KMS-11 (cell line): ENCODE measurements at regions not wholly inside any gene's neighbourhood (a gene's known extent, or its start where the extent isn't known, plus 50 kb on each side); places are given as distances from the start of the nearest gene placed in this dataset.
"Not testable (repeated sequence)": the region's sequence is repeated elsewhere in the genome, so short reads cannot be mapped to it uniquely, and the experiment has no call there.

Experiments used
- H2AFZ ChIP-seq: fragments of 200-600 bp; sonication (generic); 2 replicates; pipeline ENCODE4 v1.6.1; 2016; ENCODE audit warnings: antibody characterized with exemption, mixed run types, low read depth
- H3K27ac ChIP-seq: fragments of 200-600 bp; sonication (generic); 2 replicates; pipeline ENCODE4 v1.6.1; 2016; ENCODE audit warnings: mild to moderate bottlenecking, mixed run types
- H3K27me3 ChIP-seq: fragments of 200-600 bp; sonication (generic); 2 replicates; pipeline ENCODE4 v1.6.1; 2017; ENCODE audit warnings: mild to moderate bottlenecking, low read depth, mixed run types, moderate library complexity; ENCODE audit not compliant: insufficient read depth
- H3K36me3 ChIP-seq: fragments of 200-600 bp; sonication (generic); 2 replicates; pipeline ENCODE4 v1.6.1; 2017; ENCODE audit warnings: mild to moderate bottlenecking, mixed run types; ENCODE audit not compliant: insufficient read depth
- H3K4me1 ChIP-seq: fragments of 200-600 bp; sonication (generic); 2 replicates; pipeline ENCODE4 v1.6.1; 2016; ENCODE audit warnings: mild to moderate bottlenecking, low read depth, mixed run types; ENCODE audit not compliant: poor library complexity, severe bottlenecking
- H3K4me2 ChIP-seq: fragments of 200-600 bp; sonication (generic); 2 replicates; pipeline ENCODE4 v1.7.0; 2016; ENCODE audit warnings: mild to moderate bottlenecking, mixed run types
- H3K4me3 ChIP-seq: fragments of 200-600 bp; sonication (generic); IDR thresholded peaks from 2 replicates; pipeline ENCODE4 v1.6.1; 2017; ENCODE audit warnings: low read depth, low read length, mixed read lengths; ENCODE audit not compliant: insufficient read depth
- H3K79me2 ChIP-seq: fragments of 200-600 bp; sonication (generic); 2 replicates; pipeline ENCODE4 v1.6.1; 2016; ENCODE audit warnings: low read depth, mixed run types; ENCODE audit not compliant: insufficient read depth
- H3K9ac ChIP-seq: fragments of 200-600 bp; sonication (generic); 2 replicates; pipeline ENCODE4 v1.6.1; 2016; ENCODE audit warnings: mild to moderate bottlenecking, mixed run types
- H4K20me1 ChIP-seq: fragments of 200-600 bp; sonication (generic); 2 replicates; pipeline ENCODE4 v1.6.1; 2016; ENCODE audit warnings: mild to moderate bottlenecking, mixed run types; ENCODE audit not compliant: insufficient read depth
- TF ChIP-seq, protein P1 (sequence below): fragments of 200-600 bp; sonication (generic); conservative IDR thresholded peaks from 2 replicates; pipeline ENCODE4 v1.6.1; 2017; ENCODE audit warnings: low read depth, mild to moderate bottlenecking, antibody characterized with exemption, low read length, moderate library complexity, mixed read lengths

DNA sequence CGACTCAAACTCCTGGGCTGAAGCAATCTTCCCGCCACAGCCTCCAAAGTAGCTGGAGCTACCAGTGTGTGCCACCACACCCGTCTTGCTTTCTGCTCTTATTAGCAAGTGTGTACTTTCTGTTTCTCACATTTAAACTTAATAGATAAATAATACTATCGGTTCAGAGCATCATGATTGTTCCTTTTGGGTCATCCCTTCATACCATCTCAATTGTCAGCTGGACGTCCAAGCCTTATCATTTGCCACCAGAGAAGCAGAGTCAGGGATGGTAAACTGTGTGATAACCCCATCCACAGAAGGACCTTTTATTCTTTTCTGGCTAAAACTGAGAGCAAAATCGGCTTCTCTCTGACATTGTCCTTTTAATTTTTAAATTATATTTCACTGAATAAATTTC, 279.8 kb upstream of the GOT2 start:
- H2AFZ ChIP-seq, result no peak overlapping the region
- H3K9ac ChIP-seq, result no peak overlapping the region
- no peaks in the 10 kb centered on the region for H3K27me3 ChIP-seq
- no peak overlapping the region for H3K27ac ChIP-seq
- H3K4me1 ChIP-seq, result no peaks in the 10 kb centered on the region
- no peaks in the 10 kb centered on the region for H3K79me2 ChIP-seq
- no peak overlapping the region for H3K4me2 ChIP-seq
- H4K20me1 ChIP-seq, result no peaks in the 10 kb centered on the region
- TF ChIP-seq, protein P1, sequence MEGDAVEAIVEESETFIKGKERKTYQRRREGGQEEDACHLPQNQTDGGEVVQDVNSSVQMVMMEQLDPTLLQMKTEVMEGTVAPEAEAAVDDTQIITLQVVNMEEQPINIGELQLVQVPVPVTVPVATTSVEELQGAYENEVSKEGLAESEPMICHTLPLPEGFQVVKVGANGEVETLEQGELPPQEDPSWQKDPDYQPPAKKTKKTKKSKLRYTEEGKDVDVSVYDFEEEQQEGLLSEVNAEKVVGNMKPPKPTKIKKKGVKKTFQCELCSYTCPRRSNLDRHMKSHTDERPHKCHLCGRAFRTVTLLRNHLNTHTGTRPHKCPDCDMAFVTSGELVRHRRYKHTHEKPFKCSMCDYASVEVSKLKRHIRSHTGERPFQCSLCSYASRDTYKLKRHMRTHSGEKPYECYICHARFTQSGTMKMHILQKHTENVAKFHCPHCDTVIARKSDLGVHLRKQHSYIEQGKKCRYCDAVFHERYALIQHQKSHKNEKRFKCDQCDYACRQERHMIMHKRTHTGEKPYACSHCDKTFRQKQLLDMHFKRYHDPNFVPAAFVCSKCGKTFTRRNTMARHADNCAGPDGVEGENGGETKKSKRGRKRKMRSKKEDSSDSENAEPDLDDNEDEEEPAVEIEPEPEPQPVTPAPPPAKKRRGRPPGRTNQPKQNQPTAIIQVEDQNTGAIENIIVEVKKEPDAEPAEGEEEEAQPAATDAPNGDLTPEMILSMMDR, result no peak
- H3K4me3 ChIP-seq, result no peak overlapping the region
- no peaks in the 10 kb centered on the region for H3K36me3 ChIP-seq

DNA sequence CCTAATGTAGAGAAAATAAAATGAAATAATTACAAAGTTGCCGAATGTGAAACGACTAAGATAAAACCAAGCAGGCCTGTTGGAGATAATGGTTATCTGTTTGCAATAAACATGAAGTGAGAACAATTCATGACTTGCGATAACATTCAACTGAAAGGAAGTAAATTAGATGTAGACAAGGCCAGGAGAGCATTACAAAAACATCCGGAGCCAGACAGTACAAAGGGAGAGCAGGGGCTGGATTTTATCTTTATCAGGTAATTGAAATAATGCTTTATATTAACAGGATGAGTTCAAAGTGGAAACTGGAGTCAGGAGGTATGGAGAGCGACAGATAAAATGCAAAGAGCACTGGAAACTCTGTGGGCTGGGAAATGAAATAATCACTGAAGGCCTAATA, 265.6 kb upstream of the GOT2 start:
- Histone ChIP-seq H3K36me3 (no peaks in the 10 kb centered on the region), H3K27me3 (no peaks in the 10 kb centered on the region), H3K4me2 (no peak overlapping the region), H3K9ac (no peak overlapping the region), H3K4me3 (no peak overlapping the region), H2AFZ (no peak overlapping the region), H3K79me2 (no peaks in the 10 kb centered on the region), H3K27ac (no peak overlapping the region), H3K4me1 (no peaks in the 10 kb centered on the region), H4K20me1 (no peaks in the 10 kb centered on the region)
- TF ChIP-seq, protein P1, result no peak

DNA sequence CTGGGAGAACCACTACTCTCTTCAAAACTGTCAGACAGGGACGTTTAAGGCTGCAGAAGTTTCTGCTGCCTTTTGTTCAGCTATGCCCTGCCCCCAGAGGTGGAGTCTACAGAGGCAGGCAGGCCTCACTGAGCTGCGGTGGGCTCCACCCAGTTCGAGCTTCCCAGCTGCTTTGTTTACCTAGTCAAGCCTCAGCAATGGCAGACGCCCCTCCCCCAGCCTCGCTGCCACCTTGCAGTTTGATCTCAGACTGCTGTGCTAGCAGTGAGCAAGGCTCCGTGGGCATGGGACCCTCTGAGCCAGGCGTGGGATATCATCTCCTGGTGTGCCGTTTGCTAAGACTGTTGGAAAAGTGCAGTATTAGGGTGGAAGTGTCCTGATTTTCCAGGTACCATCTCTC, 258.6 kb upstream of the GOT2 start:
- not testable (repeated sequence) for H3K27me3 ChIP-seq, H3K4me2 ChIP-seq, H2AFZ ChIP-seq, H3K4me1 ChIP-seq, H3K4me3 ChIP-seq, H3K36me3 ChIP-seq, H3K27ac ChIP-seq, H3K9ac ChIP-seq, H4K20me1 ChIP-seq, H3K79me2 ChIP-seq

DNA sequence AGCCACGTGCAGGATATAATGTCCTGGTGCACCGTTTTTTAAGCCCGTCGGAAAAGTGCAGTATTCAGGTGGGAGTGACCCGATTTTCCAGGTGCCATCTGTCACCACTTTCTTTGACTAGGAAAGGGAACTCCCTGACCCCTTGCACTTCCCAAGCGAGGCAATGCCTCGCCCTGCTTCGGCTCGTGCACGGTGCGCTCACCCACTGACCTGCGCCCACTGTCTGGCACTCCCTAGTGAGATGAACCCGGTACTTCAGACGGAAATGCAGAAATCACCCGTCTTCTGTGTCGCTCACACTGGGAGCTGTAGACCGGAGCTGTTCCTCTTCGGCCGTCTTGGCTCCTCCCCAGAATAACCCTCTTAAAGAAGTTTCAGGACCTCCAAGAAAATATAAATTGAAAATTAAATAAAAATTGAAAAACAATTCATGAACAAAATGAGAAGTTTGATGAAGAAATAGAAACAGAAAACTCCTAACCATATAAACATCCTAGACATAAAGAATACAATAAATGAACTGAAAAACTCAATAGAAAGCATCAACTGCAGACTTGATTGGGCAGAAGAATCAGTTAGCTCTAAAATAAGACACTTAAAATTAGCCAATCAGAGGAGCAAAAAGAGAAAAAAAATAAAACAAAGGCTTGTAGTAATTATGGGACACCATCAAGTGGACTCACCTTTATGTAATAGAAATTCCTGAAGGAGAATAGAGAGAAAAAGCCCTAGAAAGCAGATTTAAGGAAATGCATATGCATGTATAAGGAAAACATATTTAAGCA, 249.3 kb upstream of the GOT2 start:
- not testable (repeated sequence) for H3K4me3 ChIP-seq, H3K27me3 ChIP-seq, H3K9ac ChIP-seq, H3K4me2 ChIP-seq, H2AFZ ChIP-seq, H3K36me3 ChIP-seq, H4K20me1 ChIP-seq, H3K79me2 ChIP-seq, H3K27ac ChIP-seq, H3K4me1 ChIP-seq

DNA sequence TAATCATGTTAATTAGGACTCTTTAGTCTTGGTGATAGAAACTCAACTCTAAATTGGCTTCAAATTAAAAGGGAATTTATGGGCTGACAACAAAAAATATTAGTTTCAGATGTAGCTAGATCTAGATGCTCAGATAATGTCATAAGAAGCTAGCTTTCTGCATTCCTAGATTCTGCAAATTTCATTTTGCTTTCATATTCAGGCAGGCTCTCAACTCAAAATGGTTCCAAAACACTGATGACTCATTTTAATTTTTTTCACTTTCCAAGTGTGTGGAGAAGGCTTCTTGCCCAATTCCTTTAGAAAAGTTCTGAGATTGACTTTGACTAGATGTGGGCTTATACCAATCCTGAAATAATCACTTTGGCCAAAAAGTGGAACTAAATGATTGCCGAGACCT, 236.7 kb upstream of the GOT2 start:
- H3K27me3 ChIP-seq, result no peaks in the 10 kb centered on the region
- peak overlapping the region; percentile 75 for H2AFZ ChIP-seq
- H3K36me3 ChIP-seq, result no peaks in the 10 kb centered on the region
- H3K4me3 ChIP-seq, result no peak overlapping the region
- peaks cover 12% of the 10 kb centered on the region for H3K4me1 ChIP-seq
- H3K4me2 ChIP-seq, result peak overlapping the region; percentile 55
- peak overlapping the region; percentile 37; the same call in 1 of the 2 replicates for H3K27ac ChIP-seq
- H3K9ac ChIP-seq, result no peak overlapping the region; the same call in 1 of the 2 replicates
- H3K79me2 ChIP-seq, result no peaks in the 10 kb centered on the region
- H4K20me1 ChIP-seq, result no peaks in the 10 kb centered on the region
- TF ChIP-seq, protein P1, result no peak
